ENCODE measurements at regions not wholly inside any gene's neighbourhood (a gene's known extent, or its start where the extent isn't known, plus 50 kb on each side); places are given as distances from the start of the nearest gene placed in this dataset.

- TF ChIP-seq CTCF (conservative IDR thresholded peaks at IDR 0.05; ENCODE audit: low read length), result no peak
- TF ChIP-seq EZH2phosphoT487 (IDR thresholded peaks at IDR 0.05; ENCODE audit: borderline replicate concordance), result no peak
Observed at GRCh38 chr1:219544163-219544846, 68.6 kb downstream of the ZC3H11B start.
